HG03175 (cell line): ENCODE measurements at regions not wholly inside any gene's neighbourhood (a gene's known extent, or its start where the extent isn't known, plus 50 kb on each side); places are given as distances from the start of the nearest gene placed in this dataset.

Experiments used
- ATAC-seq: cut with Tn5 transposase; IDR thresholded peaks from one replicate; pipeline ENCODE4 v1.9.1; 2021; ENCODE audit warnings: mild to moderate bottlenecking, moderate library complexity; ENCODE audit not compliant: unreplicated experiment

- no peak for ATAC-seq
Measured at GRCh38 chrX:69085151-69085550, 80.1 kb downstream of the PJA1 start.

DNA sequence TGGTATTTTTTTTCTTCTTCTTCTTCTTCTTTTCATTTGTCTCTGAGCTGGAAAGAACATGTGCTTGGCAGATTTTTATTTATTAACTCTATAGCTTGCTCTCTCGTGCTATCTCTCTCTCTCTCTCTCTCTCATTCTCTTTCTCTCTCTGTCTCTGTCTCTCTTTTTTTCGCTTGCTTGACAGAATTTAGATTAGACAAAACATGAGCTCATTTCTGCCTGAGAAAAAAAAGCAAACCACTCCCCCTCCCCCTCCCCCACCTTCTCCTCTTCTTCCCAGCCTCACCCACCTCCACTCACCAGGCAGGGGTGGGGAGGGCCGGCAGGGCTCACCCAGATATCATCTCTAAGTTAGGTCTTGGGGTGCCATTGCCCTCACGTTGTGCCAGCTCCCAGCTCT is 81.5 kb downstream of the PJA1 start:
- ATAC-seq: no peak

DNA sequence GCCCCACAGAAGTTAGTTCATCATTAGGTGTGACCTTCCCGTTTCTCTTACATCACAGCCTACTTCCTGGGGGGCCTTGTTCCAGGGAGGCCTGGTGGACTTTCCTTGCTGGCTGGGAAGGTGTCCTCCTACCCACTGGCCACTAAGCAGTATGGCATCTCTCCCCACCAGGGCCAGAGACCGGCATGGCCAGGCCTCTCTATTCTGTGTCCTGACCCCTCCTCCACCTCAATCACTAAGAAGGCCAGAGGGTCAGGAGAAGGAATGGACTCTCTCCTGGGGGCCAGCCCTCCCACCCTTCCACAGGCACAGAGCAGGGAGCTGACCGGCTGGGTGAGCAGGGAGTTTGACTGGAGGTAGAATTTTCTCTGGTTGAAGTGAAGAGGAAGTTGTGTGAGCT is 81.9 kb downstream of the PJA1 start:
- no peak for ATAC-seq

DNA sequence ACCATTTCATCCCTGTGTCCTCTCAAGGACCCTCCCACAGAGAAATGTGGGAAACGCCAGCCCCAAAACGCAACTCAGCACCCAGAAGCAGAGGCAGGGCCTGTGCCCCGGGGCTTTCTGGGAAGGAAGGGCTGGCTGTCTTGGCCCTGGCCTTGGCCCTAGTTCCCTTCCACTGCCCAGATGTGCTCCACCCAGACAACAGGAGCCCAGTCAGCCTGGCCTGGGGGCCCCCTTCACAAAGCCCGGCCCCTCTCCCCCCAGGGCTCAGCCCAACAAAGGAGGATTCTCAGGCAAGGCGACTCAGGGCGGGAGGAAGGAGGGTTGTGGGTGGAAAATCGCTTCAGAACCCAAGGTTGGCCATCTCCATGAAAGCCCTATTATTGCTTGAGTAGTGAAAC is 82.5 kb downstream of the PJA1 start:
- ATAC-seq: no peak

- ATAC-seq: no peak
Measured at GRCh38 chrX:69082055-69082752, 83.0 kb downstream of the PJA1 start.

DNA sequence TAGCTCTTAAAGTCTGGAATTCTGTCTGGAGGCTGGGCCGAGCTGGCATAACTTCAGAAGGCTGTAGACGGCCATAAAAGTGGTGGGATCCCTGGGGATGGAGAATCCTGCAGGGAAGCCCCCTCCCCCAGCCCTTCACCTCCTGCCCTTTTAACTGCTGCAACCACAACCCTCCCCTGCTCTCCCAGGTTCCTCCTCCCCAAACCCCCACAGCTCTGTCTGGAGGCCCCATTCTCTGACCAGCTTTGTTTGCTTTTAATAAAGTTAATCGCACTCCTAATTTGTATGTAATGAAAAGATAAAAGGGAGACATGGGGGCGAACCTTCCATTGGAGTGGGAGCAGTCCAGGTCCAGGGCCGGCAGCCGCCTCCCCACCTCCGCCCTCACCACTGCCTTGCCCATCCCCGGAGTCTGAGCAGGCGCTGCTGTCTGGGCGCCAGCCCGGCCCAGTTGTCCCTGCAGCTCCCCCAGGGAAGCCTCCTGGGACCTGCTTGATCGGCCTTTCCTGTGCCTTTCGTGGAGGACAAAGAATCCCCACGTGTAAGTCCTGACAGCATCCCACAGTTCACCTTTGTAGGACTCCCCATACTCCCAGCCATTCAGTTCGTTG is 84.3 kb downstream of the PJA1 start:
- ATAC-seq: no peak

GRCh38 chrX:69079268-69079667 is 86.0 kb downstream of the PJA1 start:
- ATAC-seq: no peak

- no peak for ATAC-seq
Measured at GRCh38 chrX:69077895-69078455, 87.3 kb downstream of the PJA1 start.

DNA sequence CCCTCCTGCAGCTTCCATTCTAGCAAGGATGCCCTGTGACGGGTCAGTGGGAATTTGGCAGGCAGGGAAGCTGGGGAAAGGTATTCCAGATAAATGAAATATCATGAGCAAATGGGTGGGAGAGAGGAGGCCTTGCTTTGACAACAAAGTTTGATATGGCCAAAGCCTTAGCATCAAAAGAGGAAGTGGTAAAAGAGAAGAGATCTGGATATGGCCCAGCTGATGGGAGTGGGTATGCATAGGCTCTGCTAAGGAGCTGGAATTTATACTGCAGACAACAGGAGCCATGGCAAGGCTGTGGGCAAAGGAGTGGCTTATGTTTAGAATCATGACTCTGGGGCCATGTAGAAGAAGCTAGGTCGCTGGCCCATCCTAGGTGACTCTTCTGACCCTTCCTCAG is 89.2 kb downstream of the PJA1 start:
- no peak for ATAC-seq

GRCh38 chrX:69074726-69075125 is 90.5 kb downstream of the PJA1 start:
- ATAC-seq: no peak

DNA sequence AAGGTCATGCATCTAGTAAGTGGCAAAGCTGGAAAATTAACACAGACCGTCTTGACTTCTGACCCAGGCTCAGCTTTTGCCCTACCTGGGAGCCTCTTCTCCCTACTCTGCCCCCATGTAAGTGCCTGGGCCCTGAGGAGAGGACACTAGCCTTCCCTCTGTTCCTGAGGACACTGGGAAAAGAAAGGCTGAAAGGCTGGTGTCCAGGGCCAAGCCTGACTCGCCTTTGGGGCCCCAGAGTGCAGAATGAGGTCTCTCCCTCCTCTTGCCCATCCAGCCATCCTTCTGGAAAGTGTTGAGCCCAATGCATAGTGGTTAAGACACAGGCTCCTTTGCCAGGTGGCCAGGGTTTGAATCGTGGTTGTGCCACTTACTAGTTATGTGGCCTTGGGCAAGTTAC is 91.5 kb downstream of the PJA1 start:
- ATAC-seq: no peak

DNA sequence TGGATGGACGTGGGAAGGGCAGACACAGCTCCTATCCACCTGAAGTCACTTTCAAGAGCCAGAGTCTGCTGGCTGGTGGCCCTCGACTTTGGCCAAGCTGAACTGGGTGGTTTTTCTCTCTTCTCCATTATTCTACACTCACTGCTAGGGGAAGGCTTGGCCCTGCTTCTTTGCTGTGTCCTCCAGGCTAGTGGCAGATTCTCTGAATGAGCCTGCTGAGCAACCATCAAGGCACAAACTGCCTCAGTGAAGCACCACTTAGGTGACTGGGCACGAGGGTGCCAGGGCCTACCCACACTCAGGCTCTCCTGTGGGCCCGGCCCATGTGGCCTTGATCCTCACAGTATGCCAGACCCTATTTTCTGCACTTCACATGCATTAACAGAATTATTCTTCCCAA is 92.0 kb downstream of the PJA1 start:
- no peak for ATAC-seq

DNA sequence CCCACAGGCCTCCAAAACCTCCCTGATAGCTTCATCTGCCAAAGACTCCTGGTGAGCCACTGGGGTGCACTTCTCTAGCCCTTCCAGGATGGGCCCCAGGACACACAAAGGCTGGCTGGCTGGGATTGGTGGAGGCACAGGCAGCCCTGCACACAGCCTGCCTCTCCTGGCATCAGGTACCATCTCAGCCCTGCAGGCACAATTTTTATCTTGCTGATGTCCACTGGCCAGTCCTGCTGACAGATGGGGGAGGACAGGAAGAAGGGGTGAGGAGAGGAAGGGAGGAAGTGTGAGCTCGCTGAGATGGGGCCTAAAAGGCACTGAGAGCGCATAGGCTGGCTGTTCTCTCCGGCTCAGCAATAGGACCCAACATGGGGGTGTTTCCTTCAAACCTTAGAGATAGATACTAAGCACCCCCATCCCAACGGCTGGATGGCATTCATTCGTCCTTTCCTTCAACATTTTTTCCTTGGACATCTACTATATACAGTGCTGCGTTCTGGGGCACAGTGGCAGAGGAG is 92.7 kb downstream of the PJA1 start:
- ATAC-seq: no peak

- ATAC-seq: no peak
Measured at GRCh38 chrX:69070949-69071650, 94.2 kb downstream of the PJA1 start.

- ATAC-seq: no peak
Measured at GRCh38 chrX:69069876-69070275, 95.4 kb downstream of the PJA1 start.

- ATAC-seq: no peak
Measured at GRCh38 chrX:69069086-69069445, 96.2 kb downstream of the PJA1 start.

- no peak for ATAC-seq
Measured at GRCh38 chrX:69068301-69069085, 96.8 kb downstream of the PJA1 start.

DNA sequence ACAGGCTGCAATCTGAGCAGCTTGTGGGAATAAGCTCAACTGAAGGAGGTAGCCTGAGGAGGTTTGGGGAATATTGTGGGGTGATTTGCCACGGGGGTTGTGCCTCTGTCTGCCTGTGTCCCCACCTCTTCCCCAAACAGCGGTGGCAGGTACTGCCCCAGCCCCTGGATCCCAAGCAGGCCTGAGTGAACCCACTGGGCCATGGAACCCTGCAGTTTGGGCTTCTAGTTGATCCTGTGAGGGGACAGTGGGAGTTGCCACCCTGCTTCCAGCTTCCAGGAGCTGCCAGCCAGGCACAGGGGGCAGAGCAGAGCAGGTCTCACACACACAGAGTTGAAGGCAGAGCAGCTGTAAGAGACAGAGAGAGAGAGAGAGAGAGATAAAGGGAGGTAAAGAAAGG is 97.4 kb downstream of the PJA1 start:
- ATAC-seq: no peak

GRCh38 chrX:69066966-69067525 is 98.2 kb downstream of the PJA1 start:
- no peak for ATAC-seq

GRCh38 chrX:69066021-69066757 is 99.1 kb downstream of the PJA1 start:
- no peak for ATAC-seq
